Gastrocnemius medialis (tissue), 4 donors: ENCODE measurements at regions not wholly inside any gene's neighbourhood (a gene's known extent, or its start where the extent isn't known, plus 50 kb on each side); places are given as distances from the start of the nearest gene placed in this dataset.

Experiments used
- ATAC-seq, 2 donors: fragments of 150-250 bp; one replicate each; pipeline ENCODE4 v1.9.1; 2016
- DNase-seq, 2 donors: peaks; one replicate each; pipeline ENCODE4 v3.0.0-alpha.2; 2019
- H3K27ac ChIP-seq, 4 donors: fragments of 200-600 bp; sonication (generic); 1 replicate in 1 of 4; 2 replicates in 3 of 4; pipeline ENCODE4 v1.5.1; 2016 to 2018; ENCODE audit warnings: mild to moderate bottlenecking in 2 of 4, moderate library complexity in 1 of 4
- H3K27me3 ChIP-seq, 3 donors: fragments of 200-600 bp; sonication (generic) in 2 of 3; 1 replicate in 1 of 3; 2 replicates in 2 of 3; pipeline versions ENCODE4 v1.5.1 to v1.6.0; 2016 to 2019; ENCODE audit warnings: mild to moderate bottlenecking in 1 of 3, moderate library complexity in 1 of 3
- H3K36me3 ChIP-seq, 2 donors: fragments of 200-600 bp; sonication (generic) in 1 of 2; one replicate each; pipeline ENCODE4 v1.5.1; 2017 to 2018
- H3K4me1 ChIP-seq, 2 donors: fragments of 200-600 bp; sonication (generic) in 1 of 2; one replicate each; pipeline ENCODE4 v1.5.1; 2016 to 2017; ENCODE audit warnings: mild to moderate bottlenecking in 2 of 2
- H3K4me3 ChIP-seq, 4 donors: fragments of 200-600 bp; sonication (generic) in 3 of 4; 1 replicate in 1 of 4; 2 replicates in 3 of 4; pipeline ENCODE4 v1.5.1; 2016 to 2019; ENCODE audit warnings: mild to moderate bottlenecking in 2 of 4
- H3K9me3 ChIP-seq, 3 donors: fragments of 200-600 bp; sonication (generic) in 2 of 3; 1 replicate in 1 of 3; 2 replicates in 2 of 3; pipeline ENCODE4 v1.5.1; 2016 to 2019
- POLR2A ChIP-seq, 2 donors: fragments of 450-650 bp; IDR thresholded peaks; one replicate each; pipeline ENCODE4 v1.6.1; 2017; ENCODE audit warnings: antibody characterized with exemption in 2 of 2, mild to moderate bottlenecking in 2 of 2, moderate library complexity in 2 of 2
- in situ Hi-C, 4 donors: fragments of 200-750 bp; cut with MboI; loops; one replicate each; pipeline versions ENCODE4 v1.15.0 to v1.8.0; 2017; ENCODE audit warnings: low sequenced_read_pairs in 4 of 4
- intact Hi-C: fragments of 100-400 bp; cut with DNase I; formaldehyde crosslinking; loops from one replicate; pipeline ENCODE4 v1.15.1; 2023; ENCODE audit warnings: low total_unique reads
- TF ChIP-seq, protein P1 (sequence below), 5 experiments: fragments of 450-650 bp in 3 of 5; fragments of 200-600 bp in 2 of 5; sonication (generic) in 2 of 5; IDR thresholded peaks in 4 of 5; conservative IDR thresholded peaks in 1 of 5; 1 replicate in 4 of 5; 2 replicates in 1 of 5; pipeline ENCODE4 v1.5.1; 2016 to 2019; ENCODE audit warnings: antibody characterized with exemption in 5 of 5, mild to moderate bottlenecking in 3 of 5, moderate library complexity in 3 of 5

DNA sequence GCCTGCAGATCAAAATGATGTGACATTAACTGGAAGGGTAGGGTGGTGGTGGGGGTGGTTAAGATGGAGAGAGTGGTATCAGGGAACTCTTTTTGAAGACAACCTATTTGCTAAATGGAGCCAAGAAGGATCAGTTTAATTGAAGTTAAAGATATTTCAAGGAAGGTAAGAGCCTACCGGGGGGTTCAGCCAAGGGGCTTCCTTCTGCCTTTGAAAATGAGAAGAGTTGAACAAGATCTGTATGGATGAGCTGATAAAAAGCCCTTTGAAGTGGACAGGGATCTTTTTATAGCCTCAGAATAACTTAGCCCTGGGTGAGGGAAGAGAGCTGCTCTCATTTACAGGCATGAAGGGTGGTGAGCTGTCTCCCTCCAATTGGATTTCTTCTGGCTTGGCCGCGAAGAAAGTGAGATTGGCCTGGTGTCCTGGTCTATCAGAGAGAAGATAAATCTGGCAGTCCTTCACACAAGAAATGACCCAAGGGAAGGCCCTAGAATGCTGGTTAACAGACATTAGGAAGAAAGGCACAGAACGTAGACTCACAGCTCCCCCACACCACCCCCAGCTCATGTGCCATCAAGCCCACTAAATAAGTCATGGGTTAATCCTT is 439.8 kb downstream of the TNS1 start:
- no peak for ATAC-seq
- no peak for DNase-seq
- no peaks in the 10 kb centered on the region for H3K36me3 ChIP-seq
- no peaks in the 10 kb centered on the region for H3K9me3 ChIP-seq
- TF ChIP-seq POLR2A (IDR thresholded peaks at IDR 0.05): no peak
- no peaks in the 10 kb centered on the region for H3K4me1 ChIP-seq
- H3K27ac ChIP-seq: no peak overlapping the region
- in situ Hi-C loops (no loop called here), intact Hi-C loops (no loop called here)
- no peak overlapping the region for H3K4me3 ChIP-seq
- H3K27me3 ChIP-seq: no peaks in the 10 kb centered on the region

- TF ChIP-seq, protein P1, sequence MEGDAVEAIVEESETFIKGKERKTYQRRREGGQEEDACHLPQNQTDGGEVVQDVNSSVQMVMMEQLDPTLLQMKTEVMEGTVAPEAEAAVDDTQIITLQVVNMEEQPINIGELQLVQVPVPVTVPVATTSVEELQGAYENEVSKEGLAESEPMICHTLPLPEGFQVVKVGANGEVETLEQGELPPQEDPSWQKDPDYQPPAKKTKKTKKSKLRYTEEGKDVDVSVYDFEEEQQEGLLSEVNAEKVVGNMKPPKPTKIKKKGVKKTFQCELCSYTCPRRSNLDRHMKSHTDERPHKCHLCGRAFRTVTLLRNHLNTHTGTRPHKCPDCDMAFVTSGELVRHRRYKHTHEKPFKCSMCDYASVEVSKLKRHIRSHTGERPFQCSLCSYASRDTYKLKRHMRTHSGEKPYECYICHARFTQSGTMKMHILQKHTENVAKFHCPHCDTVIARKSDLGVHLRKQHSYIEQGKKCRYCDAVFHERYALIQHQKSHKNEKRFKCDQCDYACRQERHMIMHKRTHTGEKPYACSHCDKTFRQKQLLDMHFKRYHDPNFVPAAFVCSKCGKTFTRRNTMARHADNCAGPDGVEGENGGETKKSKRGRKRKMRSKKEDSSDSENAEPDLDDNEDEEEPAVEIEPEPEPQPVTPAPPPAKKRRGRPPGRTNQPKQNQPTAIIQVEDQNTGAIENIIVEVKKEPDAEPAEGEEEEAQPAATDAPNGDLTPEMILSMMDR (IDR thresholded peaks at IDR 0.05 in 4 of 5, conservative IDR thresholded peaks at IDR 0.05 in 1 of 5): no peak
- no peaks in the 10 kb centered on the region for H3K27me3 ChIP-seq
- DNase-seq (no peak), ATAC-seq (no peak)
- no peaks in the 10 kb centered on the region for H3K4me1 ChIP-seq
- H3K9me3 ChIP-seq: no peaks in the 10 kb centered on the region
- no peak overlapping the region for H3K4me3 ChIP-seq
- intact Hi-C loops: no loop called here
- in situ Hi-C loops: no loop called here
- no peaks in the 10 kb centered on the region for H3K36me3 ChIP-seq
- H3K27ac ChIP-seq: no peak overlapping the region
Observed at GRCh38 chr2:217559084-217559483, 443.7 kb downstream of the TNS1 start.

DNA sequence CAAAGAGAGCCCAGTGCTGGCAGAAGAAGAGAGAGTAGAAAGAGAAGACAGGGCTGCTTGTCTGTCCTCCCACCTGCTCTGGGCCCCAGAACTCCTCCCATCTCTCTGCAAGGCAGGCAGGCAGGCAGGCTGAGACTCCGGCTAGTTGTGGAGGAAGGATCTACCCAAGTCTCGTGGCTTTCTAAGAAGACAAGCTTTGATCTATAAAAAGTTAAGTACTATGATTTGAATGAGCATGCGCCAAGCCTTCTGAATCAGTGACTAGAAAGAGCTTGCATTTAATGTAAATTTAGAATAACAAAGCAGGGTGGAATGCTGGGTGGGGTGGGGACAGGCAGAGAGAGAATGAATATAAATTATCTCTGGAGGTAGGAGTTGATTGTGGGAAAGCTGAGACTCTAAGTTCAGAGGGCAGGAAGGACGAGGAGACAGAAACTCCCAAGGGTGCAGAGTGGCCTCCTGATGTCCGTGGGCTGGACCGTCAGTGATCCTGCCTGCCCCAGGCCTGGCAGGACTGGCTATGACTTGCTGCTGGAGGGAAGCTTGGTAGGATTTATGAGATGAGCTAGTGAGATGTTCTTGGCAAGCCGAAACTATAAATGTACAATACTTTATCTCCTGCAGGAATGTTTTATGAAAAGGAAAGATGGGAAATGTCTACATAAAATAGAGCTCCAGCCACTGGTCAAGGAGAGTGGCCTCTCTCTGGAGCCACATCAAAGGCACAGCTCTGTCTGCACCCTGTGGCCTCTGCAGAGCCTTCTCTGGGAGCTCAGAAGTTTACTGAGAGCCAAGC is 447.5 kb downstream of the TNS1 start:
- in situ Hi-C loops: no loop called here
- H3K36me3 ChIP-seq: no peaks in the 10 kb centered on the region
- no peak overlapping the region for H3K27ac ChIP-seq
- no peaks in the 10 kb centered on the region for H3K27me3 ChIP-seq
- H3K4me1 ChIP-seq: peaks cover 0 to 9% of the 10 kb centered on the region in 2 donors
- intact Hi-C loops: no loop called here
- H3K9me3 ChIP-seq: no peaks in the 10 kb centered on the region
- DNase-seq: no peak
- TF ChIP-seq, protein P1 (IDR thresholded peaks at IDR 0.05 in 4 of 5, conservative IDR thresholded peaks at IDR 0.05 in 1 of 5): no peak
- no peak for TF ChIP-seq POLR2A (IDR thresholded peaks at IDR 0.05)
- H3K4me3 ChIP-seq: no peak overlapping the region
- ATAC-seq: no peak

- H3K27ac ChIP-seq: no peak overlapping the region
- H3K9me3 ChIP-seq: no peaks in the 10 kb centered on the region
- intact Hi-C loops (no loop called here), in situ Hi-C loops (no loop called here)
- ATAC-seq (no peak), DNase-seq (no peak)
- H3K36me3 ChIP-seq: no peaks in the 10 kb centered on the region
- TF ChIP-seq POLR2A (IDR thresholded peaks at IDR 0.05): no peak
- TF ChIP-seq, protein P1 (IDR thresholded peaks at IDR 0.05 in 4 of 5, conservative IDR thresholded peaks at IDR 0.05 in 1 of 5): no peak
- H3K4me1 ChIP-seq: peaks cover 0 to 9% of the 10 kb centered on the region in 2 donors
- no peaks in the 10 kb centered on the region for H3K27me3 ChIP-seq
- no peak overlapping the region for H3K4me3 ChIP-seq
Observed at GRCh38 chr2:217553679-217554078, 449.1 kb downstream of the TNS1 start.

DNA sequence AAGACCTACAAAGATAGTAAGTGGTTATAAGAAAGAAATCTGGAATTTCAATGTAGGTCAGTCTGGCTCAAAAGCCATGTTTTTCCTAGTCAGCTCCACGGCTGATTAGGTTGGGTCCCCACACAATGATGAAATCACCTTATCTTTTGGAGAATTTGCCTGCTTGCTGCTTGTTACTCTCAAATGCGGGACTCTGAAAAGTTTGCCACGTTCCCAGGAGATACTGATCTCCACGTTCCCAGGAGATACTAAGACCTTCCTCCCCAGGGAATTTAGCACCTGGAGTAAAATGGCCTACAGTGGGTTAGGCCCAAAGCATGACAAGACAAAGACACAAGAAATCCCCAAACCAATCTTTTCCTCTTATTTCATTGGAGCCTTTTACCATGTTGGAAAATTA is 449.6 kb downstream of the TNS1 start:
- Histone ChIP-seq H3K4me1 (peaks cover 0 to 9% of the 10 kb centered on the region in 2 donors), H3K9me3 (no peaks in the 10 kb centered on the region), H3K27ac (no peak overlapping the region), H3K27me3 (no peaks in the 10 kb centered on the region), H3K4me3 (no peak overlapping the region), H3K36me3 (no peaks in the 10 kb centered on the region)
- DNase-seq (no peak), ATAC-seq (no peak)
- no peak for TF ChIP-seq POLR2A (IDR thresholded peaks at IDR 0.05)
- TF ChIP-seq, protein P1 (IDR thresholded peaks at IDR 0.05 in 4 of 5, conservative IDR thresholded peaks at IDR 0.05 in 1 of 5): no peak
- intact Hi-C loops (no loop called here), in situ Hi-C loops (no loop called here)
